GM23338 (cell line): ENCODE measurements at regions not wholly inside any gene's neighbourhood (a gene's known extent, or its start where the extent isn't known, plus 50 kb on each side); places are given as distances from the start of the nearest gene placed in this dataset.

Experiments used
- ATAC-seq: fragments of 200-7000 bp; cut with Tn5 transposase; 3 replicates; pipeline ENCODE4 v1.9.1; 2020
- DNase-seq: peaks from one replicate; pipeline ENCODE4 v3.0.0-alpha.2; 2015; ENCODE audit warnings: low spot score
- H2AFZ ChIP-seq: fragments of 200-600 bp; sonication (generic); 2 replicates; pipeline ENCODE4 v1.8.0; 2016; ENCODE audit warnings: antibody characterized with exemption, mild to moderate bottlenecking, moderate library complexity
- H3F3A ChIP-seq: fragments of 200-600 bp; sonication (generic); replicated peaks from 2 replicates; pipeline ENCODE4 v1.8.0; 2017; ENCODE audit warnings: antibody characterized with exemption, mixed run types, low read depth
- H3K27ac ChIP-seq: fragments of 200-600 bp; sonication (generic); 2 replicates; pipeline ENCODE4 v1.6.1; 2016; ENCODE audit warnings: low read depth
- H3K27me3 ChIP-seq: fragments of 200-600 bp; sonication (generic); 2 replicates; pipeline ENCODE4 v1.8.0; 2016; ENCODE audit warnings: mild to moderate bottlenecking, mixed run types, moderate library complexity; ENCODE audit not compliant: insufficient read depth
- H3K36me3 ChIP-seq: fragments of 200-600 bp; sonication (generic); 2 replicates; pipeline ENCODE4 v1.8.0; 2016; ENCODE audit warnings: mild to moderate bottlenecking; ENCODE audit not compliant: insufficient read depth
- H3K4me1 ChIP-seq: fragments of 200-600 bp; sonication (generic); 2 replicates; pipeline ENCODE4 v1.8.0; 2016; ENCODE audit warnings: mild to moderate bottlenecking, moderate library complexity; ENCODE audit not compliant: insufficient read depth
- H3K4me2 ChIP-seq: fragments of 200-600 bp; sonication (generic); 2 replicates; pipeline ENCODE4 v1.7.1; 2017; ENCODE audit warnings: mixed run types
- H3K4me3 ChIP-seq: fragments of 200-600 bp; sonication (generic); 2 replicates; pipeline ENCODE4 v1.6.1; 2016; ENCODE audit warnings: mixed run types
- H3K79me2 ChIP-seq: fragments of 200-600 bp; sonication (generic); replicated peaks from 2 replicates; pipeline ENCODE4 v1.8.0; 2017; ENCODE audit warnings: mild to moderate bottlenecking; ENCODE audit not compliant: insufficient read depth
- H3K9me2 ChIP-seq: fragments of 200-600 bp; sonication (generic); 2 replicates; pipeline ENCODE4 v1.8.0; 2017; ENCODE audit not compliant: insufficient read depth
- H4K20me1 ChIP-seq: fragments of 200-600 bp; sonication (generic); replicated peaks from 2 replicates; pipeline ENCODE4 v1.8.0; 2017; ENCODE audit warnings: mild to moderate bottlenecking; ENCODE audit not compliant: insufficient read depth
- H3K27ac Mint-ChIP-seq: 2 replicates; pipeline ENCODE4 v1.8.0; 2020; ENCODE audit warnings: inconsistent platforms, mild to moderate bottlenecking, moderate library complexity, mixed read lengths
- H3K27me3 Mint-ChIP-seq: 3 replicates; pipeline ENCODE4 v1.8.0; 2022; ENCODE audit warnings: low read depth, mild to moderate bottlenecking, moderate library complexity, mixed read lengths, inconsistent platforms; ENCODE audit not compliant: insufficient read depth, poor library complexity
- H3K36me3 Mint-ChIP-seq: 3 replicates; pipeline ENCODE4 v1.8.0; 2021; ENCODE audit warnings: low read depth, mild to moderate bottlenecking, inconsistent platforms, moderate library complexity, mixed read lengths
- H3K4me1 Mint-ChIP-seq: 3 replicates; pipeline ENCODE4 v1.8.0; 2020; ENCODE audit warnings: mild to moderate bottlenecking, inconsistent platforms, mixed read lengths
- H3K4me3 Mint-ChIP-seq: 3 replicates; pipeline ENCODE4 v1.8.0; 2021; ENCODE audit warnings: moderate library complexity, mild to moderate bottlenecking, inconsistent platforms, mixed read lengths
- H3K9me3 Mint-ChIP-seq: 3 replicates; pipeline ENCODE4 v1.8.0; 2020; ENCODE audit warnings: moderate library complexity, mild to moderate bottlenecking, inconsistent platforms, mixed read lengths
- CREB1 ChIP-seq: fragments of 250-450 bp; sonication (Bioruptor Pico); IDR thresholded peaks from 2 replicates; pipeline ENCODE4 v1.5.0; 2020; ENCODE audit warnings: low read depth, mild to moderate bottlenecking, moderate library complexity
- EZH2 ChIP-seq: fragments of 200-600 bp; sonication (generic); IDR thresholded peaks from one replicate; pipeline ENCODE4 v1.8.0; 2017; ENCODE audit warnings: antibody characterized with exemption, mild to moderate bottlenecking, low read depth; ENCODE audit not compliant: unreplicated experiment
- EZH2phosphoT487 ChIP-seq: fragments of 200-600 bp; sonication (generic); IDR thresholded peaks from one replicate; pipeline ENCODE4 v1.8.1; 2018; ENCODE audit warnings: antibody characterized with exemption; ENCODE audit not compliant: unreplicated experiment
- JUNB ChIP-seq: IDR thresholded peaks from one replicate; pipeline ENCODE4 v1.6.1; 2016; ENCODE audit warnings: antibody characterized with exemption; ENCODE audit not compliant: unreplicated experiment
- STAT1 ChIP-seq: IDR thresholded peaks from one replicate; pipeline ENCODE4 v1.6.1; 2016; ENCODE audit warnings: antibody characterized with exemption; ENCODE audit not compliant: unreplicated experiment
- ZNF331 ChIP-seq: fragments of 250-450 bp; sonication (Bioruptor Pico); IDR thresholded peaks from 2 replicates; pipeline ENCODE4 v1.5.0; 2020; ENCODE audit warnings: low read depth, mild to moderate bottlenecking, moderate library complexity
- TF ChIP-seq, protein P1 (sequence below): fragments of 250-450 bp; sonication (Bioruptor Pico); IDR thresholded peaks from 2 replicates; pipeline ENCODE4 v1.5.0; 2020; ENCODE audit warnings: mild to moderate bottlenecking, moderate library complexity
- TF ChIP-seq, protein P2 (sequence below): IDR thresholded peaks from 2 replicates; pipeline ENCODE4 v1.6.1; 2016; ENCODE audit warnings: antibody characterized with exemption
- TF ChIP-seq, protein P3 (sequence below), 2 experiments: fragments of 200-600 bp in 1 of 2; sonication (generic) in 1 of 2; conservative IDR thresholded peaks; 2 replicates each; pipeline versions ENCODE4 v1.5.1 to v1.6.1; 2016 to 2017; ENCODE audit warnings: antibody characterized with exemption in 2 of 2, low read depth in 2 of 2, mild to moderate bottlenecking in 2 of 2, moderate library complexity in 1 of 2

DNA sequence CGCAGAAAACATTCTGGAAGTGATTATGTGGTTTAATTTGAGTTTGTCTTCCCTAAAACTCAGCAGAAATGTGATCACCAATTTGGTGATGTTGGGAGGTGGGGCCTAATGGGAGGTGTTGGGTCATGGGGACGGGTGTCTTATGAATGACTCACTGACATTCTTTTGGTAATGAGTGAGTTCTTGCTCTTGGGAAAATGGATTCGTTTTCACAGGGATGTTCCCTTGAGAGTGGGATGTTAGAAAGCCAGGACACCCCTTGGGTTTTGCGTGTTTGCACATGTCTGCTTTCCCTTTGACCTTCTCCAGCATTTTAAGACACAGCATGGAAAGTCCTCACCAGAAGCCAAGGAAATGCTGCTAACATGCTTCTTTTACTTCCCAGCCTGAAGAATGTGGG is 321.5 kb upstream of the NT5C1B start (continued):
- TF ChIP-seq, protein P1, sequence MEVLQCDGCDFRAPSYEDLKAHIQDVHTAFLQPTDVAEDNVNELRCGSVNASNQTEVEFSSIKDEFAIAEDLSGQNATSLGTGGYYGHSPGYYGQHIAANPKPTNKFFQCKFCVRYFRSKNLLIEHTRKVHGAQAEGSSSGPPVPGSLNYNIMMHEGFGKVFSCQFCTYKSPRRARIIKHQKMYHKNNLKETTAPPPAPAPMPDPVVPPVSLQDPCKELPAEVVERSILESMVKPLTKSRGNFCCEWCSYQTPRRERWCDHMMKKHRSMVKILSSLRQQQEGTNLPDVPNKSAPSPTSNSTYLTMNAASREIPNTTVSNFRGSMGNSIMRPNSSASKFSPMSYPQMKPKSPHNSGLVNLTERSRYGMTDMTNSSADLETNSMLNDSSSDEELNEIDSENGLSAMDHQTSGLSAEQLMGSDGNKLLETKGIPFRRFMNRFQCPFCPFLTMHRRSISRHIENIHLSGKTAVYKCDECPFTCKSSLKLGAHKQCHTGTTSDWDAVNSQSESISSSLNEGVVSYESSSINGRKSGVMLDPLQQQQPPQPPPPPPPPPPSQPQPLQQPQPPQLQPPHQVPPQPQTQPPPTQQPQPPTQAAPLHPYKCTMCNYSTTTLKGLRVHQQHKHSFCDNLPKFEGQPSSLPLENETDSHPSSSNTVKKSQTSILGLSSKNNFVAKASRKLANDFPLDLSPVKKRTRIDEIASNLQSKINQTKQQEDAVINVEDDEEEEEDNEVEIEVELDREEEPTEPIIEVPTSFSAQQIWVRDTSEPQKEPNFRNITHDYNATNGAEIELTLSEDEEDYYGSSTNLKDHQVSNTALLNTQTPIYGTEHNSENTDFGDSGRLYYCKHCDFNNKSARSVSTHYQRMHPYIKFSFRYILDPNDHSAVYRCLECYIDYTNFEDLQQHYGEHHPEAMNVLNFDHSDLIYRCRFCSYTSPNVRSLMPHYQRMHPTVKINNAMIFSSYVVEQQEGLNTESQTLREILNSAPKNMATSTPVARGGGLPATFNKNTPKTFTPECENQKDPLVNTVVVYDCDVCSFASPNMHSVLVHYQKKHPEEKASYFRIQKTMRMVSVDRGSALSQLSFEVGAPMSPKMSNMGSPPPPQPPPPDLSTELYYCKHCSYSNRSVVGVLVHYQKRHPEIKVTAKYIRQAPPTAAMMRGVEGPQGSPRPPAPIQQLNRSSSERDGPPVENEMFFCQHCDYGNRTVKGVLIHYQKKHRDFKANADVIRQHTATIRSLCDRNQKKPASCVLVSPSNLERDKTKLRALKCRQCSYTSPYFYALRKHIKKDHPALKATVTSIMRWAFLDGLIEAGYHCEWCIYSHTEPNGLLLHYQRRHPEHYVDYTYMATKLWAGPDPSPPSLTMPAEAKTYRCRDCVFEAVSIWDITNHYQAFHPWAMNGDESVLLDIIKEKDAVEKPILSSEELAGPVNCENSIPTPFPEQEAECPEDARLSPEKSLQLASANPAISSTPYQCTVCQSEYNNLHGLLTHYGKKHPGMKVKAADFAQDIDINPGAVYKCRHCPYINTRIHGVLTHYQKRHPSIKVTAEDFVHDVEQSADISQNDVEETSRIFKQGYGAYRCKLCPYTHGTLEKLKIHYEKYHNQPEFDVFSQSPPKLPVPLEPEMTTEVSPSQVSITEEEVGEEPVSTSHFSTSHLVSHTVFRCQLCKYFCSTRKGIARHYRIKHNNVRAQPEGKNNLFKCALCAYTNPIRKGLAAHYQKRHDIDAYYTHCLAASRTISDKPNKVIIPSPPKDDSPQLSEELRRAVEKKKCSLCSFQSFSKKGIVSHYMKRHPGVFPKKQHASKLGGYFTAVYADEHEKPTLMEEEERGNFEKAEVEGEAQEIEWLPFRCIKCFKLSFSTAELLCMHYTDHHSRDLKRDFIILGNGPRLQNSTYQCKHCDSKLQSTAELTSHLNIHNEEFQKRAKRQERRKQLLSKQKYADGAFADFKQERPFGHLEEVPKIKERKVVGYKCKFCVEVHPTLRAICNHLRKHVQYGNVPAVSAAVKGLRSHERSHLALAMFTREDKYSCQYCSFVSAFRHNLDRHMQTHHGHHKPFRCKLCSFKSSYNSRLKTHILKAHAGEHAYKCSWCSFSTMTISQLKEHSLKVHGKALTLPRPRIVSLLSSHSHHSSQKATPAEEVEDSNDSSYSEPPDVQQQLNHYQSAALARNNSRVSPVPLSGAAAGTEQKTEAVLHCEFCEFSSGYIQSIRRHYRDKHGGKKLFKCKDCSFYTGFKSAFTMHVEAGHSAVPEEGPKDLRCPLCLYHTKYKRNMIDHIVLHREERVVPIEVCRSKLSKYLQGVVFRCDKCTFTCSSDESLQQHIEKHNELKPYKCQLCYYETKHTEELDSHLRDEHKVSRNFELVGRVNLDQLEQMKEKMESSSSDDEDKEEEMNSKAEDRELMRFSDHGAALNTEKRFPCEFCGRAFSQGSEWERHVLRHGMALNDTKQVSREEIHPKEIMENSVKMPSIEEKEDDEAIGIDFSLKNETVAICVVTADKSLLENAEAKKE = no peak
- no peak for TF ChIP-seq STAT1
- TF ChIP-seq, protein P2, sequence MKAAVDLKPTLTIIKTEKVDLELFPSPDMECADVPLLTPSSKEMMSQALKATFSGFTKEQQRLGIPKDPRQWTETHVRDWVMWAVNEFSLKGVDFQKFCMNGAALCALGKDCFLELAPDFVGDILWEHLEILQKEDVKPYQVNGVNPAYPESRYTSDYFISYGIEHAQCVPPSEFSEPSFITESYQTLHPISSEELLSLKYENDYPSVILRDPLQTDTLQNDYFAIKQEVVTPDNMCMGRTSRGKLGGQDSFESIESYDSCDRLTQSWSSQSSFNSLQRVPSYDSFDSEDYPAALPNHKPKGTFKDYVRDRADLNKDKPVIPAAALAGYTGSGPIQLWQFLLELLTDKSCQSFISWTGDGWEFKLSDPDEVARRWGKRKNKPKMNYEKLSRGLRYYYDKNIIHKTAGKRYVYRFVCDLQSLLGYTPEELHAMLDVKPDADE = no peak
- no peak for TF ChIP-seq ZNF331 (CRISPR knock-in tag)
- no peak for TF ChIP-seq JUNB
- TF ChIP-seq EZH2 = no peak

DNA sequence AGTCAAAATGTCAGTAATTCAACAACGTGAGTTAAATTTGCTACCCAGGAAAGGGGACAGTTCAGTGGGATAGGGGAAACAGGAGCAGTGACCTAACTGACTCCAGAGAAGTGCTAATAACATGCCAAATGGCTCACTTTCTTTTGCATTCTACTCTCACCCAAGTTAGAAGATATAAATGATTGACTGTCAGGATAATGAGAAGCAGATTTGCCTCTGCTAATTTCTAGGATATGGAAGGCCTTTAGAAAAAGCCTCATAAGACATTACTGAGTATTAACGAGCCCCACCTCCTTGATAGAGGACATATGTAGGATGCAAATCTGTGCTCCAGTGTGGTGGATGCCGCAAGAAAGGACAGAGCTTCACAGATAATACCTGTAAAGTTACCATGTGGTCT is 318.6 kb upstream of the NT5C1B start:
- Histone ChIP-seq H4K20me1 (no peaks in the 10 kb centered on the region), H2AFZ (no peak overlapping the region), H3K27ac (no peak overlapping the region), H3K27me3 (no peaks in the 10 kb centered on the region), H3K79me2 (no peaks in the 10 kb centered on the region), H3K4me1 (no peaks in the 10 kb centered on the region; the same call in 1 of the 2 replicates), H3K9me2 (no peaks in the 10 kb centered on the region), H3K36me3 (no peaks in the 10 kb centered on the region), H3K4me3 (no peak overlapping the region), H3K4me2 (no peak overlapping the region), H3F3A (no peaks in the 10 kb centered on the region)
- DNase-seq = no peak
- Mint-ChIP-seq H3K4me3 (no peak overlapping the region), H3K27ac (no peak overlapping the region), H3K9me3 (no peaks in the 10 kb centered on the region), H3K27me3 (peaks cover 9% of the 10 kb centered on the region), H3K36me3 (no peaks in the 10 kb centered on the region), H3K4me1 (no peaks in the 10 kb centered on the region)
- ATAC-seq = no peak
- TF ChIP-seq CREB1 = no peak
- TF ChIP-seq EZH2phosphoT487 = no peak
- TF ChIP-seq, protein P2 = no peak
- TF ChIP-seq JUNB = no peak
- TF ChIP-seq, protein P3, sequence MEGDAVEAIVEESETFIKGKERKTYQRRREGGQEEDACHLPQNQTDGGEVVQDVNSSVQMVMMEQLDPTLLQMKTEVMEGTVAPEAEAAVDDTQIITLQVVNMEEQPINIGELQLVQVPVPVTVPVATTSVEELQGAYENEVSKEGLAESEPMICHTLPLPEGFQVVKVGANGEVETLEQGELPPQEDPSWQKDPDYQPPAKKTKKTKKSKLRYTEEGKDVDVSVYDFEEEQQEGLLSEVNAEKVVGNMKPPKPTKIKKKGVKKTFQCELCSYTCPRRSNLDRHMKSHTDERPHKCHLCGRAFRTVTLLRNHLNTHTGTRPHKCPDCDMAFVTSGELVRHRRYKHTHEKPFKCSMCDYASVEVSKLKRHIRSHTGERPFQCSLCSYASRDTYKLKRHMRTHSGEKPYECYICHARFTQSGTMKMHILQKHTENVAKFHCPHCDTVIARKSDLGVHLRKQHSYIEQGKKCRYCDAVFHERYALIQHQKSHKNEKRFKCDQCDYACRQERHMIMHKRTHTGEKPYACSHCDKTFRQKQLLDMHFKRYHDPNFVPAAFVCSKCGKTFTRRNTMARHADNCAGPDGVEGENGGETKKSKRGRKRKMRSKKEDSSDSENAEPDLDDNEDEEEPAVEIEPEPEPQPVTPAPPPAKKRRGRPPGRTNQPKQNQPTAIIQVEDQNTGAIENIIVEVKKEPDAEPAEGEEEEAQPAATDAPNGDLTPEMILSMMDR (conservative IDR thresholded peaks at IDR 0.05; ENCODE audit: low read depth in 2 of 2) = no peak
- no peak for TF ChIP-seq STAT1
